Activated CD8-positive, alpha-beta memory T cell treated with anti-CD3 and anti-CD28 coated beads for 36 hours (primary cell): ENCODE measurements at regions not wholly inside any gene's neighbourhood (a gene's known extent, or its start where the extent isn't known, plus 50 kb on each side); places are given as distances from the start of the nearest gene placed in this dataset.

Experiments used
- CTCF ChIA-PET: fragments of 350-600 bp; sonication (Branson Sonifier 250); formaldehyde crosslinking; loops from one replicate; lab custom pipeline; 2021; ENCODE audit warnings: antibody characterized with exemption; lab: Charles Lee
- POLR2A ChIA-PET: fragments of 350-600 bp; sonication (Branson Sonifier 250); formaldehyde crosslinking; loops from one replicate; lab custom pipeline; 2021; ENCODE audit warnings: antibody characterized with exemption; lab: Charles Lee

DNA sequence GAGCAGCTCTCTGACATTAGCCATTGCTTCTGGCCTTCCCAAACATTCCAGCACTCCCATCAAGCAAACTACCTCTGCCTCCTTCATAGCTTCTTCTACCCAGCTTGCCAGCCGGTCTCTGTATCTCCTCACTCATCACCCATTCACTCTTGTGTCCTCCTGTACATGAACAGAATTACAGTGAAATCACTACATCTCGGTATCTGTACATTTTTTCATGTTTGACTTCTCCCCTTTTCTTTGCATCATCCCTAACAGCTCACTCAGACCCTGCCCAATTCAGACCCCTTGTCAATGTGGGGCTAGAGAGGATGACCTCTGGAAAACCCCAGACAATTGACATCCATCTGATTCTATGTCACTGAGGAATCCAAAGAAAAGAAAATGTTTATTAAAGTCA, 335.8 kb downstream of the TNS1 start:
- ChIA-PET CTCF (interaction anchor here (1.5 kb wide), 1 partner anchor 16 kb away, joined by 5 read pairs; no protein-coding TSS in a partner anchor), POLR2A (interaction anchor here (0.5 kb wide), 1 partner anchor 9 kb away, joined by 3 read pairs; no protein-coding TSS in a partner anchor)

DNA sequence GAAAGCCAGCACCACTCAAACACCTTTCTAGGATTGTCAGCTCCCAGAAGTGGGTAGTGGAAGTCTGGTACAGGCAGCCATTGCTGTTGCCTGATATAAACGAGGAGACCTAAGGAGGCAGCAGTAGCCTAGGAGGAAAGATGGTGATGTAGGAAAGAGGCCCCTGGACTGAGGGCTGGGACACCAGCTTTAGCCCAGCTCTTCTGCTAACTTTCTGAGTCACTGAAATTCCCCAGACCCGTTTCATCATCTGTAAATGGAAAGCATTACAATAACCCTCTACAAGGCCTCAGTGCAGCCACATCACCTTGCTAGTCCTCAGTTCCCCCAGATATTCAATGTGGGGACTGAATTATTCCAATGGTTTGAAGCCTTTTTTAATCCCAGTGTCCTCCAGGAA, 336.5 kb downstream of the TNS1 start:
- POLR2A ChIA-PET, result no interaction called here
- CTCF ChIA-PET, result interaction anchor here (1.5 kb wide), 1 partner anchor 16 kb away, joined by 5 read pairs; no protein-coding TSS in a partner anchor

DNA sequence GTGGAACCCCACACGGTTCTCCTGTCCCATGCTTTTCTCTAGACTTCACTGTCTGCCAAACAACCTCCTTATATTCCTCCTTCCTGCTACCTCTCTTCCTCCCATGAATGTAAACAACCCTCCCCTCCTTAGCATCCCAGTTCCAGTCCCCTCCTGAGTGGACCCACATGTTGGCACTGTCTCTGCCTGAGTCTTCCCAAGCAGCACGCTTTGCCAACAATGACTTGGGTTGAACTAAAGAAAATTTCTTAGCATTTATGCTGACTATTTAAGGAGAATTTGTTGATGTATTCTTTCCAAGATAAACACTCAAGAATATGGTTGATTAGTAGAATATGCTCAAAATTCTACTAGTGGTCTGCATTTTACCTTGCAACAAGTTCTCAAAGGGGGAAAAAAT, 338.0 kb downstream of the TNS1 start:
- ChIA-PET POLR2A (no interaction called here), CTCF (interaction anchor here (0.7 kb wide), 1 partner anchor 1118 kb away, joined by 3 read pairs; no protein-coding TSS in a partner anchor)

DNA sequence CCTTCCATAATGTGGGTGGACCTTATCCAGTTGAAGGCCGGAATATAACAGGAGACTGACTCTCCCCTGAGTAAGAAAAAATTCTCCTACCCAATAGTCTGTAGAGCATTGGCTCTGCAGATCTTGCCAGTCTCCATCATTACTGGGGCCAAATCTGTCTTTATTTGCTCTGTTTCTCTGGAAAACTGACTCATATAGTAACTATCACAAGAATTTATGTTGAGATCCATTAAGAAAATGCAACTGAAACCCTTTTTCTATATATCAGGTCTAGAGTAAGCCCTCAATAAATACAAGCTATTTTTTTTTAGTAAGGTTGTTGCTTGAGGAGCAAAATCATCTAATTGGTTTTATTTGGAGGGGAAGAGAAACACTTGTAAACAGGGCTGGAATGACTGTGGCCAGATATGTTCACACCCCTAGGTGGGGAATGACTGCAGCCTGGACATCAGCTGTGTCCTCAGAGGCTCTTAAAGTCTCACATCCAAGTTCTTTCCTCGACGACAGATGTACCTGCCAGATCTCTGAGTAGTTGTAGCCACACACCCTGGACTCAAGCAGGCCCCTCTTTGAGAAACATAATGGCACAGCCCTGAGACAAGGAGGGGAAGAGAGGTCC, 339.7 kb downstream of the TNS1 start:
- CTCF ChIA-PET, result no interaction called here
- POLR2A ChIA-PET, result no interaction called here

DNA sequence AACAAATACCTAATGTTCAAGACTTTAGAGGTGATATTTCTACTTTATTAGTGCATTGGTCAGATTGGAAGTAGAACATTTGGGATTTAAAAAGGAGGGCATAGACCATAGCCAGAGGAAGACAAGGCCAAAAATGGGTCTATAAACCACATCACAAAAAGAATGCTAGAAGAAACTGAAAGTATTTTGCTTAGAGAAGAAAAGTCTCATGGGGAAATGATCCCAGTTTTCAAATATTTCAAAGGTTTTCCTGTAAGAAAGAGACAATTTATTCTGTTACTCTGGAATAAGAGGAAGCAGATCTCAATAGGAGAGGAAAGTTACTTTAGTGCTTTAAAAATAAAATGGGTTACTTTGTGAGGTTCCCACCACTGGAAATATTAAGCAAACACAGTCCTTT, 341.4 kb downstream of the TNS1 start:
- ChIA-PET CTCF (no interaction called here), POLR2A (no interaction called here)

DNA sequence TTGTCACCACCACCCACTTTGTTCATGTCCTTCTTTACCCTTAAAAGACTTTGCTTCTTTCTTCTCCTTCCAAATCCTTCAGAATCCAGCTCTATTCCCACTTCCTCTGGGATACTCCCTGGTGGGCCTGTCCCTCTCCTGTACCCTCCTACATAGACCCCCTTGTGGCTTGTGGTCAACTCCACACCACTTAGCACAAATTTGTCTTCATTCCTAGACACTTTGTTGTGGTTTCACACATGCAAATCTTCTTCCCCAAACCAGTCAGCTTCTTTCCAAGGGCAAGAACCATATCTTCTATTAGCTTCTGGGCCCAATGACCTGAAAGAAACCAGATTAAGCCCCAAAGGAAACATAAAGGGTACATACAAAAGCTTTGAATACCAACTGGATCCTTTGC, 342.4 kb downstream of the TNS1 start:
- ChIA-PET CTCF (no interaction called here), POLR2A (no interaction called here)

DNA sequence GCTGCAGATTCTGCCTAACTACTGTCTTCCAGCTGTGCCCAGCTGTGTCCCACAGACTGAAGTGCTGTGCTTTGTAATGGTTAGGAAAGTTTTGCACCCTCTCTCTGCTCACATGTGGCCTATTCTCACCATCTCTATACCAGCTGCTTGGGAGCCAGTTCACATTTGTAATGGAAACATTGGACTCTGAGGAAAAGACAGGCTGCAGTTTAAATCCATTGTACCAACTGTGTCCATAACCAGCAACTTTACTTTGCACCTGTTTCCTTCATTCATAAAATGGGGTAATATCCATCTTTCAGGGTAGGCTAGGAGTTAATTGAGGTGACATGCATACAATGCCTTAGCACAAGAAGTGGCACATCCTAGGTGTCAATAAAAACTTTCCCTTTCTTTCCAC, 344.0 kb downstream of the TNS1 start:
- POLR2A ChIA-PET, result no interaction called here
- CTCF ChIA-PET, result no interaction called here

DNA sequence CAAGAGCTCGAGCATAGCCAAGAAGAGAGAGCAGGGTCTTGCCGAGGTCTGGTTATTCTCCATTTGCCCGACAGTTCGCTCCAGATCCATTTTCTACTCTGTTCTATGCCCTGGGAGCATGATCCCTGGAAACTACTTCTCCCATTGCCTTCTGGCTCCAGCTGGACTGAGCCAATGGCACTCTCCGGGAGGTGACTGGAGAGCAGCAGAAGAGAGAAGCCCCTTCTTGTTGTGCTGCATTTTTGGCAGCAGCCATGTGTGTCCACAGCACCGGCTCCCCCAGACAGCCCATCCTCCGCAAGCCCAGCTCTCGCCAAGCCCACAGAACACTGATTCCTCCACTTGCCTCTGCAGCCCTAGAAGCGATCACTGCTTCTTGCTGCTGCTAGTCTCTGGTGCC, 345.5 kb downstream of the TNS1 start:
- CTCF ChIA-PET, result no interaction called here
- POLR2A ChIA-PET, result no interaction called here

DNA sequence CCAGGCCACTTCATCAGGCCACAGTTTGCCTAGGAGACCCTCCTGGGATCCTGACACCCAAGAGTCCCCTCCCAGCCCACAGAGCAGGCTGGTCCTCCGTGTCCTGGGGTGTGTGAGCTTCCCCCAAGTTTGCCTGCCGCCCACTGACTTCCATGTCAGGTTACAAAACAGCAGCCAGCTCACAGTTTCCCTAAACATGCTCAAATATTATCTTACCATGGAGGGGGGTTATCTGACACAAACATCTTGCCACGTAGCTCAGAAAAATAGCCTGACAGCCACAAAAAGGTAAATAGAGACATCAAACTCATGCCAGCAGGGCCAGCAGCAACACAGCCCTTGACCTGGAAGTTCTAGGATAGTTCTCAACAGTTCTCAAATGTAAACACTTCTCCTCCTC, 346.5 kb downstream of the TNS1 start:
- ChIA-PET CTCF (no interaction called here), POLR2A (no interaction called here)

DNA sequence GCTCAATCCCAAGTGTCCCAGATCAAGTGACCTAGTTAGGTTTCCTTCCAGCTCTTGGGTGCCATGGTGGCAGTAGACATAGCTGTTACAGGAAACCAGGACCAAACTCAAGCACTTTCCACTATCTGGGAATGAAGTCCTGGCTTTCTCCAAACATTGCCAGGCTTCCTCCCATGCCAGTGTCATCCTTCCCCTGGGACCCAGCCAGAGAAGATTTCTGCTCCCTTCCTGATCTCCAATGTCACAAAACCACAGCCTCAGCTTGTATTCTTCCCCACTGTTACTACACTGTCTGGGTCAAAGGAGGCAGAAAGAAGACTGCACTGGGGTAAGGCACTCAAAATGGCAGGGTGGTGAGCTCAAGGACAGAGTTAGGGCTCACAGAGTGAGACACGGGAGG, 347.1 kb downstream of the TNS1 start:
- ChIA-PET POLR2A (no interaction called here), CTCF (no interaction called here)

DNA sequence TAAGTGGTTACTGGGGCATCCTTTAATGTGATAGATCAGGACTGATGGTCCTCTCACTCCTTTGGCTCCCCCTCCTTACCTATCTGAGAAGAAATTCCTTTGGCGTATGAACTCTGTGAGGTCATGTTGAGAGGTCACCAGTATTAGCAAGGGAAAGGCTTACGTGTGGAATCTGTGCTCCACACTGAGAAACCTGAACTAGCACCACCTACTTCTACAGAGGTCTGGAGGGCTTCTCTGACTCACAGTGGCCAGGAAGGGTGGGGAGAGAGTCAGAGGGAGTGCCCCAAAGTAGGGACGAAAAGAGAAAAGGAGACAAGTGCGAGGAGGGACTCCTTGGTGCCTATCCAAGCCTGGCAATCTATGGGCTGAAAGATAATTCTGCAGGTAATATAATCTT, 348.6 kb downstream of the TNS1 start:
- POLR2A ChIA-PET, result no interaction called here
- CTCF ChIA-PET, result no interaction called here

DNA sequence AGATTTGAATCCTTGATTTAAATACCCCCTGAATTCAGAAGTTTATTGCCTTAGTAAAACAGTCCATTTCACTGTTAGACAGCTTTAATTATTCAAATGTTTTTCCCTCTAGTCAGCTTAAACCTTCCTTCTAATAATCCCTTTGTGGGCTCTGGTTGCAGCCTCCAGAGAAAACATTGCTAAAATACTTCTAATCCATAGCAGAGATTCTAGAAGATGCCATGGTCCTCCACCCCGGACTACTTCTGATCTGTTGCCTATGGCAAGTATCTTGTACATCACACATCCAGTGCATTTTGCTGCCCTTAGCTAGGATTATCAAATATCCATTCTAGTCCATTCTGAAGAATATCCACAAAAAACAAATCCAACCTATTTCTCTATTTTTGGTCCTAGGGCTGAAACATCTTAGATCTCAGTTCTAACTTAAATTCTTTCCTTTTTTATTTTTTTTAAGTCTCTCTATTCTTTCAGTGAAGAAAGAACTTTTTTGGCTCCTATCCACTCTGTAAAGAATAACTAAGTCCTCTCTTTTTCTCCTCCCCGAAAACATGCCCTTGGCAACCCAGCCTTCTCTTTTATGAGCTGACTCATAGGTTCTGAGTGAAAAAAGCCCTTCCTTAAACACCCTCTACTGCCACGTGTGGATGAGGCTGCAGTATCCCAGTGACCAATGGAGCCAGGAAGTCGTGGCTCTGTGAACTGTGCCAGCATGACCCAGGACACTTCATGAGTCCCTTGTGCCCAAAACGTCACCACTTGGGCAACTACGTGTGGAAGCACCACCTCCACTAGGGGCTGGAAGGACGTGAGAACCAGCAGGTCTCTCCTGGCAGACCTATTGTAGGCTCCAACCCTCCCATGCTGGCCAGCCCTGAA, 349.8 kb downstream of the TNS1 start:
- CTCF ChIA-PET, result interaction anchor here (3.4 kb wide), 1 partner anchor 60 kb away, joined by 20 read pairs; no protein-coding TSS in a partner anchor
- POLR2A ChIA-PET, result no interaction called here

DNA sequence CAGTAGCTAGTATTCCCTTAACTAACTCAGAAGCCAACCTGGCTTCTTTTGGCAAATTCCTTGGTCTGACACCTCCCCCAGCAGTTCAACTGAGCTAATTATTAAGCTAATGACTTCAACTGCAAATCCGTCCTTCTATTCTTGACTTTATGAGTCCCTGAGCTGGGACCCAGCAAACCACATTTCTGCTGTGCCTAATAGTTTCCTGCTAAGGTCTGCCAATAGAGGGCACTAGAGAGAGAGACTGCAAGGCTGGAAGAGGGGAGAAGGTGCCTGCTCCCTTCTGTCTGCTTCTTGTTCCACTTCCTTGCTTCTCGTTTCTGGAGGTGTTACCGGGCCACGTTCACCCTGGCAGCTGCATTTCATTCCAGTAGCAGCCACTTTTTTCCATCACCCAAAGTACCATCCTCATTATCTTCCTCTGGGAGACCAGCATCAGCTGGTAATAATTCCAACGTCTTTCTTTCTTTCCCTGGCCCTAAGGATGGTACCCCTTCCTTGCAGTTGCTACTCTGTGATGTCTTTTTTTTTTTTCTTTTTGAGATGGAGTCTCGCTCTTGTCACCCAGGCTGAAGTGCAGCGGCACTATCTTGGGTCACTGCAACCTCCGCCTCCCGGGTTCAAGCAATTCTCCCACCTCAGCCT, 352.0 kb downstream of the TNS1 start:
- ChIA-PET CTCF (interaction anchor here (0.6 to 3.4 kb wide), 6 partner anchors 14 to 106 kb away, joined by 3 to 20 read pairs (median 4); no protein-coding TSS in a partner anchor), POLR2A (no interaction called here)

DNA sequence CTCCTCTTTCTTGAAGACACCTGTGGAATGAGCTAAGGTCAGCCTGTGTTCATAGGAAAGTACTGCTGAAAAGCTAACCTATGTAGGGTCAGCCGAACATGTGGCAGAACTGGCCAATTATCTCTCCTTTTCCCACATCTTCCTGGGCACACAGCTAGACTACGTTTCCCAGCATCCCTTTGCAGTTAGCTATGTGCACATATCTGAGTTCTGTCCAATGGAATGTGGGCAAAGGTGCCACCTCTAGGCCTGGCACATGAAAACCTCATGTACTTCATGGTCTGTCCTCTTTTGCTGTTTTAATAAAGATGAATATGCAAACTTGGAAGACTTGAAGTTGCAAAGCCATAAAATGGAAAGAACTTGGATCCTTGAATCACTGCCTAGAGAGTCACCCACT, 352.6 kb downstream of the TNS1 start:
- ChIA-PET CTCF (interaction anchor here (0.9 to 3.4 kb wide), 5 partner anchors 13 to 107 kb away, joined by 3 to 20 read pairs (median 4); no protein-coding TSS in a partner anchor), POLR2A (no interaction called here)

DNA sequence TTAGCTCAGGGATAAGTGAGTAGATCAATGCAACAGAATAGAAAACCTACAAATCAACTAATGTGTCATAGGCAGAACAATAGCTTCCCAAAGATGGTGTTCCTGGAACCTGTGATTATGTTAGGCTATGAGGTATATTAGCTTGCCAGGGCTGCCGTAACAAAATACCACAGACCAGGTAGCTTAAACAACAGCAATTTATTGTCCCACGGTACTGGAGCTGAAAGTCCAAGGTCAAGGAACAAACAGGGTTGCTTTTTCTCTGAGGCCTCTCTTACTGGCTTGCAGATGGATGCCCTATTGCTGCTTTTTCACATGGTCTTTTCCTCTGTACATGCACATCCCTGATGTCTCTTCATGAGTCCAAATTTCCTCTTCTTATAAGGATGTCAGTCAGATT, 354.9 kb downstream of the TNS1 start:
- CTCF ChIA-PET, result no interaction called here
- POLR2A ChIA-PET, result no interaction called here

DNA sequence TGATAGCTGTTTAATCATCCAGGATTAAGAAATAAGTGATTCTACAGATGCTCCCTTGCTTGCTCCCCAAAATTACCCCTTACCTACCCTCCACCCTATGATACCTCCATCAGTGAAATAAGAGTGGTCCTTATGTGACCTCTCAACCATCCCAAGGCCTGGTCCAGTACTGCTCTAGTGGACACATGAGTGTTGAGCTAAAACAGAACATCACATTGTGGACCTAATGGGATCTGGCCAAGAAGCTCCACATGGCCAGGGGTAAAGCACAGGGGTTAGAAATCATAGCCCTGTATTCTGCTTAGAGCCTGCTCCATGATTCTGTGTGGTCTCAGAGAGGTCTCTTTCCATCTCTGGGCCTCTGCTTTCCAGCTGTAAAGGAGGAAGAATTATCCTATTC, 355.6 kb downstream of the TNS1 start:
- CTCF ChIA-PET, result no interaction called here
- POLR2A ChIA-PET, result no interaction called here

DNA sequence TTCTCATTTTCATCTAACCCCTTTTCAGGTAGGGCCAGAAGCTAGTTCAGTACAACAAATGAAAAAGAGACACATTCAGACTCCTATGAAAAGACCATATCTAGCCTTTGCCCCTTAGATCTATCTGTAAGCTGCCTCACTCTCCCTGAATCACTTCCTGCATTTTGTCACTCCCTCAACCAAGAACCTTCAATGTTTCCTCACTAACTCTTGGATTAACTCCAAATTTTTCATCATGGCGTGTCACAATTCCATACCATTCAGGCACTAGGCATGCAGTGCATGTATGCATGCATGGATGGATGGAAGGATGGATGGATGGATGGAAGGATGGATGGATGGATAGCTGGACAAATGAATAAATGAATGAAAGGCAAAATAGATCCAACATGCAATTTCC, 356.9 kb downstream of the TNS1 start:
- CTCF ChIA-PET, result no interaction called here
- POLR2A ChIA-PET, result no interaction called here

DNA sequence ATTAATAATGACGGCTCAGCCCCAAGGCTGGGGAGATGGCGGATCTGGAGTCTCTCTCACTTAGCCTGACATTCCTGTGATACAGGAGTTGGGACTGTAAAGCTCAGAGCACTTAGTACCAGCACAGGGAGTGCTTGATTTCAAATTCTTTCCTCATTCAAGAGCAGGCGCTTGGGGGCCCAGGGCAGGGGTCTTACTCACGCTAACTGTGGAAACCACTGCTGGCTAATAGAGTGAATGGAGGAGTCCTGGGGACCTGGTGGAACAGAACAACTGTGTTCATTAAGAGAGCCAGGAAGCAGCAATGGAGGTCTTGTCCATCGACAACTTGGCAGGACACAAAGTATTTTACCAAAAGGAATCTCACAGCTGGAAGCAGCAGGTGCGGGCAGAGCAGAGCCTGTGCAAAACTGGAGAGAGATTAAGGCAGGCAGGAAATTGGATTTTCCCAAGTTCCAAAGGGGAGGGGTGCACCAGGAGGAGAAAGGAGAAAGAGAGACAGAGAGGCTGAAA, 358.9 kb downstream of the TNS1 start:
- POLR2A ChIA-PET, result no interaction called here
- CTCF ChIA-PET, result no interaction called here

DNA sequence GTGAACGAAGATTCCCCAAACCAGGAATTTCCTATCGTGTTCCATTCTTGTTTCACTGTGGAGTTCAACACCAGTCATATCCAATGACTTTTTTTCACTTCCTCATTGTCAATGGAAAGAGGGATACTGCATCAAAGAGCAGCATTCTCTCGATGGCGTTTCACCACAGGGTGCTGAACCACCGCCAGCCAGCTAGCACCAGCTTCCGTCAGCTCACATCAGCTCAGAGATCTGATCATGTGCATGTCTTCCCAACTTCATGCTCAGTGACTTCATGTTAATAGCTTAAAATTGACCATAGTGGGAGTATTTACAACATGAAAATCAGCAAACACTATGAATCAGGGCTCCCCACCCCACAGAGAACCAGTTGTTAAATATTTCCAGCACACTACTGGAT, 359.9 kb downstream of the TNS1 start:
- ChIA-PET CTCF (no interaction called here), POLR2A (no interaction called here)

DNA sequence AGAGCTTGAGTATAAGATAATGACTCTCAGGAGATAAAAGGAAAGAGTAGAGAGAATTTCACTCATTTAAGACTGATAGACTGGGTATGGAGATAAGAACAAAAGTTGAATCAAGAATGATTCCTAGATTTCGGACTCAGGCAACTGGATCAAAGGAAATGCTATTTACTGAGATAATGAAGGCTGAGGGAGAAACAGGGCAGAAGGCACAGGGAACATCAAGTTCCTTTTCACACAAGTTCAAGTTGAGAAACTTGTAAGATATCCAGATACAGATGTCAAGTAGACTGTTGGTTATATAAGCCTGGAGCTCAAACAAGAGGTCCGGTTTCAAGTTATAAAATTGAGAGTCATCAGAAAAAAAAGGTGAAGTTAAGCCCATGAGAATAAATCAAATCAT, 360.8 kb downstream of the TNS1 start:
- ChIA-PET POLR2A (no interaction called here), CTCF (no interaction called here)
